ENCODE measurements at regions not wholly inside any gene's neighbourhood (a gene's known extent, or its start where the extent isn't known, plus 50 kb on each side); places are given as distances from the start of the nearest gene placed in this dataset.

DNA sequence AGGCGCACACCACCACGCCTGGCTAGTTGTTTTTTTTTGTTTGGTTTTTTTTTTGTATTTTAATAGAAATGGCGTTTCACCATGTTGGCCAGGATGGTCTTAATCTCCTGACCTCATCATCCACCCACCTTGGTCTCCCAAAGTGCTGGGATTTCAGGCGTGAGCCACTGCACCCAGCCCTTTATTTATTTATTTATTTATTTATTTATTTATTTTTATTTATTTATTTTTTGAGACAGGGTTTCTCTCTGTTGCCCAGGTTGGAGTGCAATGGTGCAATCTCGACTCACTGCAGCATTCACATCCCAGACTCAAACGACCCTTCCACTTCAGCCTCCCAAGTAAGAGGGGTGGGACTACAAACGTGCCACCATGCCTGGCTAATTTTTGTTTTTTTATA lies 63.0 kb upstream of the ADAMTSL1 start:
- no peak for DNase-seq

DNA sequence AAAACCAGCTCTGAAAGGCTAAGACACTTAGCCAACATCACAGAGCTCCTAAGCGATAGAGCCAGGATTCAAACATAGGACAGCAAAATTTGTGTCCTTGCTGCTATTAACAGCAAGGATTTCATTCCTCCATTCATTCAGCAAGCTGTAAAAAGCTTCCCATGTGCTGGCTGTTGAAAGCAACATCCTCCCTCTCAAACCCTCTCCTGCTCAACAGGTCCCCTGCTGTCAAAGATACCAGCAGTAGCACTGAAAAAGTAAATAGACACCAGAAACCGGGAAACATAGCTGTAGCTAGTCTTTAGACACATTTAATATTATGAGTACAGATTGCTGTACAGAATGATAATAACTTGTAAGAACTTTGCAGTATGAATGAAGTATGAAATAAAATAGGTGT lies 52.6 kb upstream of the ADAMTSL1 start:
- no peak for DNase-seq

DNA sequence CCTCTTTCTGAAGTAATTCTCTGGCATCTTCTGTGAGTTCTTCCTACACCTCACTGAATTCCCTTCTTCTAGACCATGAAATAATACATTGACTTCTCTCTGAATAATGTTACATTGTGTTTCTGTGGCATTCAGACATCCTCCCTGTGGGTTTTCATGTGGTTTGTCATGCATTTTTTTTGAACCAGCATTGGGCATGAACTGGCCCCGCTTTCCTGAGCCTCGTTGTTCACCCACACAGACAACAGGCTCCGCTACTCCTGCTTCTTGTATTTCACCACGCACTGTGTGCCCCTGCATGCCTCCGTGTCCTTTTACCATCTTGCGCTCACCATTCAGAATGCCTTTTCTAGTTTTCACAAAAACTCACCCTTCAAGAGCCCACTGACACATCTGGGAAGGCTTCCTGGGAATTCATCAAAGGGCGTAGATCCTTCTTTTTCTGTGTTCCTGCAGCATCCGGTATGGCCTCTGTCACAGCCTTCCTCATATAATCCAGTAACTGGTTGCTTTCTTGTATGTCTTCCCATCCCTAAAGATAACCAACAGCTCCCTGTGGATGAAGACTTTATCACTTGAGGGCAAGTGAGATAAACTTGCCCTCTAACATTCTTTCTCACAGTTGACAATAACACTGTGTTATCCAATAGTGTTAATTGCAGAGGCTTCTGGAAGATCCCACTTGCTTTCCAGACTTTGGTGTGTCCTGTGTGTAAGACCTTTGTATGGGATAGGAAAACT lies 51.5 kb upstream of the ADAMTSL1 start:
- no peak for DNase-seq

DNA sequence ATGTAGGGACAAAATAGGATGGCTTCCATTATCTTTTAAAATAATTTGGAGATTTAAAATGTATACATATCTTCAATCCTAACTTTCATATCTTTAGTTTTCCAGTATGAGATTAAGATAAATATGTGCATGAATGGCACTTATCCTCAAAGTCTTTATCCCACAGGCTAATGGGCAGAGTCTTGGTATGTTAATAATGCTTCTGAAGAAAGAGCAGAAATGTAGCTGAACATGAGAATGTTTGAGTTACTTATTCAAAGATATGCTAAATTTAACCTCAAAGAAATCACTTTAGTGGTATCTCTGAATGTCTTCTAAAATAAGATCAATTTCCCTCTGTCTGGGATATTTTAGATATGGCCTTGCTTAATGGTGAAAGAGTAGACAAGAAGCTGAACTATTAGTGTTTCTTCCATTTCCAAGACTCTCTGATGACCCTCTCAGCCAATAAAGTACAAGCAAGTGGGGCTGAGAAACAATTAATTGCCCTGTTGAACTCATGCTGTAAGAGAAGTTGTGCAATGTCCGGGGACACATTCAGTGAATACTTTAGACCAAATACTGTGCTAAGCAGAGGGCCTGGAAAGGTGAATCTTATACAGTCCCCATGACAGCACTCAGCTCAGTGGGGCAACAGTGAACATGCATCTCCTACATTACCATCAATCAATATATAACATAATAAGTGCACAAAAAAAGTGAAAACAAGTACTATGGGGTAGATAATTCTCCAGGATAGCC lies 50.0 kb upstream of the ADAMTSL1 start:
- no peak for DNase-seq
